ENCODE measurements at regions not wholly inside any gene's neighbourhood (a gene's known extent, or its start where the extent isn't known, plus 50 kb on each side); places are given as distances from the start of the nearest gene placed in this dataset.

DNA sequence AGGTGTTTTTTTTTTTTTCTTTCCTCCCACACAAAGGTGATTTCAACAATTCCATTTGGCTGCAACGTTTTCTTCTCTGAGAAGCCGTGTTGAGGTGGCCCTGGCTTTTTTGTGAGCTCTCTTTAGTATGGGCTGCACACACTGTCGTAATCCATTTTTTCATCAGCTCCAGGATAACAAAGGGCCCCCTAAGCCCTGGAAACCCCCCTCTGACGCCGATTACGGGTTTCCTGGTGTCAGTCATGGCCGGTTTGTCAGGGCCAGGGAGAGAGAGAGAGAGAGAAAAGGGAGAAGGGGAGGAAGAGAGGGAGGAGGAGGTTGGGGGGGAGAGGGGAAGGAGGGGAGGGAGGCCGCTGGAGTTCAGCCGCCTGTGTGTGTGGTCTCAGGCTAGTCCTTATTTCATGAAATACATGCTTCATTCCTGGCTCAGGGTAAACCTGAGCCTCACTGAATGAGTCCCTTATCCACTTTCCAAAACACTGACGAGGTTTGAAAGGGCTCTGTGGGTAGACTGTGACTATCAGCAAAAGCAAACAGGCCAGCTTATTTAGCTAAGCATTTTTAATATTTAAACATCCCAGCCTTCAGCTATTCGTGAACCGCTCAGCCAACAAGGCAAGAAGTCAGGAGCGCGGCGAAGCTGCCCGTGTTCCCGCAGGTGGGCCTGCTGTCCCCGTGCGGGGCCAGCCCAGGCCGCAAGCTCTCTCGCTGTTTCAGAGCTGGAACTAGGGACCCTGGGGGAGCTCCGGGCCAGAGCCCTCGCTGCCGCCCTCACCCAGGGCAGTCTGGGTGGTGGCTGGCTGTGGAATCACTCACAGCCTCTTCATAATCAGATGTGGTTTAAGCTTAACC lies 172.8 kb downstream of the ERCC6L2 start:
- TF ChIP-seq CTCF (IDR thresholded peaks at IDR 0.05; ENCODE audit: borderline replicate concordance, extremely low read depth, low read length, poor library complexity, severe bottlenecking): no peak
- no peak for TF ChIP-seq EZH2 (IDR thresholded peaks at IDR 0.05; ENCODE audit: borderline replicate concordance, low read depth, low read length, severe bottlenecking)

Measured in DND-41 (cell line).